Activated CD8-positive, alpha-beta memory T cell treated with anti-CD3 and anti-CD28 coated beads, Interleukin-2, amount 50 U/mL, for 4 hours (primary cell): ENCODE measurements at regions not wholly inside any gene's neighbourhood (a gene's known extent, or its start where the extent isn't known, plus 50 kb on each side); places are given as distances from the start of the nearest gene placed in this dataset.
"Not testable (repeated sequence)": the region's sequence is repeated elsewhere in the genome, so short reads cannot be mapped to it uniquely, and the experiment has no call there.

Experiments used
- DNase-seq: peaks from one replicate; pipeline ENCODE4 v3.0.0-alpha.2; 2020

- DNase-seq, result no peak
These were observed 391.4 kb upstream of the DPH6 start for GRCh38 chr15:35937380-35937779.

DNA sequence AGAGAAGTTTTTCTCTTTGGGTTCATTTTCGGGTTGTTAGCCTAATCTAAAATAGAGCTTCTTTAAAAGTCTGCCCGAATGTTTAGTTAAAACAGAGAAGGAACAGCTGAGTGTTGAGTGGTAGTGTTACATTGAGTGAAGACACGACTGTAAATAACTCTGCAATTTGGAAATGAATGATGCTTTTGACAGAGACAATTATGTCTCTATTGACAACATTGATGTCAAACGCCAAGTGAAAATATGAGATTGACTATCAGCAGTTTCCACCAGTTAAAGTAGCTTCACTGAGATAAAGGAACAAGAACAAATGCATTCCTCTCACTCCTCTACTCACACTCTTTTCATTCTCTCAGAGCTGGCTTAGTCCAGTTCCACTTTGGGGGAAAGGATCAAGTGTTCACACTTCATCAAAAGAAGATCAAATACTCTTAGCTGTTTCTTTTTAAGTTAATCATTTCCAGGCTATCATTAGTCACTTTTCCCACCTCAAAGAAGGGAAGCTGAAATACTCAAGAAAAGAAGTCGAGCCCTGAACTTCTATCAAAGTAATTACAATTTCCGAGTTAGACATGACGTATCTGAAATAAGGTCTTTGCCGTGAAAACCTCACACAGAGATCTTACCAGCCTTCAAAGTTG lies 399.1 kb upstream of the DPH6 start:
- no peak for DNase-seq

GRCh38 chr15:35953424-35953823 lies 407.5 kb upstream of the DPH6 start:
- no peak for DNase-seq

GRCh38 chr15:35956056-35956455 lies 410.1 kb upstream of the DPH6 start:
- DNase-seq, result no peak

- no peak for DNase-seq
These were observed 412.1 kb upstream of the DPH6 start for GRCh38 chr15:35958021-35958420.

- DNase-seq, result no peak
These were observed 413.0 kb upstream of the DPH6 start for GRCh38 chr15:35958975-35959374.

DNA sequence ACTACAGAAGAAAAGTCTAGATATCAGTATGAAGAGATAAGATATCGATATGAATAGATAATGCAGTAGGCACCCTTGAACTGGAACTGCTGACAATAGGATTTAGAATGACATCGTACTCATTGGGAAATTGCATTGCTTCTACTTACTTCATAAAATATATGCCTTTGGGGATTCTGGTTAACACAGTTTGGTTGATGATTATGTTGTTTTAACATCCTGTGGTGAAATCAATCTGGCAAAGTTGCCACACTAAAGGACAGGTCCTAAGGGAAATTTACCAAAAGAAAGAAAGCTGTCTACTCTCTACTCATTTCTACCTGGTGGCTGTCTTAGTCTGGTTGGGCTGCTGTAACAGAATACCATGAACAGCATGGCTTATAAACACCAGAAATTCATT lies 417.4 kb upstream of the DPH6 start:
- no peak for DNase-seq

DNA sequence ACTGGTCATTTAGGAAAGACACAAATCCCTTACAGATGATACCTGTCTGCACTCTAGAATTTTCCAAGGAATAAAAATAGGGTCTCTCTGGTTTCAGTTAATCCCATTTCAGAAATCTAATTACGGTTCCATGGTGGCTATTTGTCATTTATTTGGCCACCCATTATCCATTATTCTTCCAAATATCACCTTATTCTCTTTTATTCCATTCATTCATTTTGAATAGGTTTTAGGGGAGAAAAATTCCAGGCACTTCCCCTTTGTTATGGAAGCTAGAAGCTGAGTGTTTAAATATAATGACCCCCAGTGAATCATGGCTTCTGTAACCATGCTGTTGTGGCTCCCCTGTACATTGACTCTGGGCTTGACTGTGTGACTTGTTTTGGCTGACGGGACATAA lies 420.8 kb upstream of the DPH6 start:
- no peak for DNase-seq

DNA sequence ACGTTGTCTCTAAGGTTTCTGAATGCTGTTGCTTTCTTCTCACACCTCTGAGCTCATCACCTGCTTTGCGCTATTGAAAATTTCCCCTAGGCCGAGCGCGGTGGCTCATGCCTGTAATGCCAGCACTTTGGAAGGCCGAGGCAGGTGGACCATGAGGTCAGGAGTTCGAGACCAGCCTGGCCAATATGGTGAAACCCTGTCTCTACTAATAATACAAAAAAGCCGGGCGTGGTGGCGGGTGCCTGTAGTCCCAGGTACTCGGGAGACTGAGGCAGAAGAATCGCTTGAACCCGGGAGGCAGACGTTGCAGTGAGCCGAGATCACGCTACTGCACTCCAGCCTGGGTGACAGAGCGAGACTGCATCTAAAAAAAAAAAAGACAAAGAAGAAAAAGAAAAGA lies 422.0 kb upstream of the DPH6 start:
- not testable (repeated sequence) for DNase-seq

DNA sequence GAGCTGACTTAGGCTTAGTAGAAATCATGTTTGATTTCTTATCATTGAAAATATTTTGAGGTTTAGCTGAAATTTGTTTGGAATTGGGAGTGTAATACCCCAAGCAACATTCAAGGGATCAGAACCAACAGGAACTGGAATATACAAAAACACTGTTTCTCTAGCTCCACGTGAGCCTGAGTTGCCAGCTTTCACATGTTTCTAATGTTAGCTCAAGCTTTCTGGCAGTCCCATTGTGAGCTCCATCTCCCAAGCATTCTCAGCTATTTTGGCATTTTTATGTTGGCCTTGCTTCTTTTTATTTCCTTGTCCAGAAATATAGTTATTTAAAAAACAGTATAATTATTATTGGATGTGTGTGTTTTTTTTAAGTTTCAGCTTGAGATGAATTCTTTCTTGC lies 427.1 kb upstream of the DPH6 start:
- DNase-seq, result no peak

GRCh38 chr15:35974052-35974451 lies 428.1 kb upstream of the DPH6 start:
- DNase-seq, result no peak

- no peak for DNase-seq
These were observed 430.0 kb upstream of the DPH6 start for GRCh38 chr15:35975941-35976340.

- DNase-seq, result no peak
These were observed 433.6 kb upstream of the DPH6 start for GRCh38 chr15:35979608-35980007.

DNA sequence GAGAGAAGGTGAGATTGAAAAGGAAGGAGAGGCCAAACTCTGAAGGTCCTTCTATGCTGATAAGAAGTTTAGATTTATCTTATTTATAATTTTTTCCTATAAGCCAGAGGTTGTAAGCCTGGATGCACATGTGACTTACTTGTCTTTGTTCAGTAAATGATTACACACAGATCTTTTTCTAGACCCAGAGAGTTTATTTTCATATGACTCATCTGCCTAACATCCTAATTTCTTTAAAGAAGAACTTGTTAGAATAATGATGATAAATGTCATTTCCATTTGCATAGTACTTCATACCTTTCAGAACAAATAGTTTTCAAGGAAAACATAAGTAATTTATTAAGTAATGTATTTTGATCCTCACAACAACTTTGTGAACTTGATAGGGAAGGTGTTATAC lies 434.8 kb upstream of the DPH6 start:
- no peak for DNase-seq

DNA sequence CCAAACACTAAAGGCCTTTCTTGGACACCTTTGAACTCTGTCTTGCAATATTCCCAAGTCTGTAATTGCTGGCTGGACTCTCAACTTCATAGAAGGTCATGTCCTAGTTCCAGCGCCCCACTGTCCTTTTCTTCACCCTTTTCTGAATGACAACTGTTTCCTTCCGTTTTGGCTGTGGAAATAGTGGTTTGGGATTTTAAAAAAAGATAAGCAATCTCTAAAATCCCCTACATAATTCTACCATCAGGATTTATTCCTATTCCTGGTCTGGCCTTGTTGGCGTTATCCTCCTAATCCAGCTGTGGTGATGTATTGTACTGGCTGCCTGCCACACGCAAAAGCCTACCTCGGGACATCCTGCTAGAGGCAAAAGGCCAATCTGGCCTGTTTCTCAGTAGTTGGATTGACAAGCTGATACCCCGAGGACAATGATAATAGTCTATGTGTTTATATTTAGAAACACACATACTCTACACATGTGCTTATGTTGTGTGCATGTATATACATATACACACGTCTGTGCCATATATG lies 440.3 kb upstream of the DPH6 start:
- DNase-seq, result no peak

DNA sequence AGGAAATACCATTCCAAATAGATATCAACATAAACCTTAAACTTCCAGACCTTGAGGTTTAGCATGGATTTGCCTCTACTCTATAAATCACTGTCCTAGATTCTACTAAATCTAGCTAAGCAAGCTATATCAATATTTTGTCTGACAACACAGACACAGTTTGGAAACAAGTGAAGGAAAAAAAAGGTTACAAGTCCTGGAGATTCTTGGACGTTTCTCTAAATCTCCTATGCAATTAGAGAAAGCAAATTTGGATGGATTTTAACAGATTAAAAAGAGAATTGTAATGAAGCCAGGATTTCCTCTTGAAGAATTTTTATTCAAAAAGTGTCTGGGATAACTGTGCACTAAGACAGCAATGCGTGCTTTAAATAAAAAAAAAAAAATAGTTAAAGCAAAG lies 441.1 kb upstream of the DPH6 start:
- DNase-seq, result no peak

- no peak for DNase-seq
These were observed 445.4 kb upstream of the DPH6 start for GRCh38 chr15:35991386-35991785.

- DNase-seq, result no peak
These were observed 446.8 kb upstream of the DPH6 start for GRCh38 chr15:35992791-35993190.

DNA sequence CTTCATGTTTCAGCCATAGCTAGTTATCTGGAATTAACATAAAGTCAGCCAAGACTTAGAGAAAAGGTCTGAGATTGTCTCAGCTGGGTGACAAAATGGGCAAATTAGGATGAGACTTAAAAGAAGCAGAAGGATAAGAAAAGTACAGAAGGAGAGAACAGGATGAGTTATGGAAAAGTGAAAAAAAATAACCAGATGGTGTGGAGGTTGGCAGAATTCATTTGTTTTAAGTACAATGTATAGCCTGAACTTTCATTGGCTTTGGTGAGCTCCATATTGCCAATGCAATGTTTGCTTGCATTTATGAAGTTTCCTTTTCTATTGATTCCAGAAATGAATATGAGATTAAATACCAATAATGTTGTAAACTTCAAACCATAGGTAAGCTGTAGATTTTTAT lies 447.2 kb upstream of the DPH6 start:
- no peak for DNase-seq

DNA sequence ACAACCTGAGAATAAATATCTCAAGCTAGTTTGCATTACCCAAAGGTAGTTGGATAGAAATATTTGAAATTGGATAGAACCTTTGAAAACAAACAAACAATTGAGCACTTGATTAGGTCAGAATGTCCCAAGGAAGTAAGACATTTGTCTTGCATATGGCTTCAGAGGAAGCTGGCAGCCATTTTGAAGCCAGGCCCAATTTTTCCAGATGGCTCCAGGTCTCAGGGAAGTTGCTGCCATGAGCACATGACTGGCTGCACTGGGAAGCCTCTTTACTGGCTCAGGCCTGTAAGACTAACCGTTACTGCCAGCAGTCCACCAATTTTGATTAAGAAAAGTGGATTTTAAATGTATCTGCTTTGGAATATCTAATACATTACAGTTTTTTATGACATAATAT lies 448.9 kb upstream of the DPH6 start:
- DNase-seq, result no peak

GRCh38 chr15:35998663-35999602 lies 453.0 kb upstream of the DPH6 start:
- no peak for DNase-seq

DNA sequence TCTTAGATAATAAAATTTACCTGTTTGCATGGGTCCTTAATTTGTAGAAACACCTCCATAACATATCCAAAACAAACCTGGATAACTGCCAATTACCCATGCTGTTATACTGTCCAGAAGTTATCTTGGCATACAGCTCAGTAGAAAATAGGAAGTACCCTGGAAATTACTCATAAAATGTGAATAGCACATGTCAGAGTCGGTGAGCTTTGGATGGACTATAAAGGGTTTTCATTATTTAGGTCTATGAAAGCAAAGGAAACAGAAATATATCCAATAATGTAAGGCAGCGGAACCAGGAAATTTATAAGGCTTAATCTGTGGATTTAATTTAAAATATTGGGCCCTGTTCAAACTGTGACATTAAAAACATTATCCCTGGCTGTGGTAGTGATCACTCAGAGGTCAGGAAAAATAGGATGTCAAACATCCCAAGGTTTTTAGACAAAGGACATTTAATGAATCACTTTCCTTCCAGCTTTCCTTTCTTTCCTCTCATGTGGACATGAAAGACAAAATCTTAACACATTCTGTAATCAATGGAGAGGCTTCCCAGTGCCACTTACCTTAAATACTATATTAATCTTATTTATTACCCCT lies 459.0 kb upstream of the DPH6 start:
- no peak for DNase-seq

DNA sequence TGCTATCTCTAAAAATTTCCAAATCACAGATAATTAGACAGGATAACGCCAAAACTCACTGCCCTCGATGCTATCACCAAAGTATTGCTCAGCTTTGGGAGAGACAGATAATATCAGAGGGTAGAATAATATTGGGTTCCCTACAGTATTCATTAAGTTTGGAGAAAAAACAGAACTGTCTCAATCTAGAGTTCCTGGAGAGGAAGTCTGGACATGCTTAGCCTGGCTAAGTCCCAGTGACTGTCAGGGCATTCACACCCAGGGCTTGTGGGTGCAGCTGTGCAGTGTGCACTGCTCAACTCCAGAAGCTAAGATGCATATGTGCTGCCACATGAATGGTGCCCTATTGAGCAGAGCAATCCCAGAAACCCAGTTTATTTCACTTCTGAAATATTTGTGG lies 459.6 kb upstream of the DPH6 start:
- no peak for DNase-seq

DNA sequence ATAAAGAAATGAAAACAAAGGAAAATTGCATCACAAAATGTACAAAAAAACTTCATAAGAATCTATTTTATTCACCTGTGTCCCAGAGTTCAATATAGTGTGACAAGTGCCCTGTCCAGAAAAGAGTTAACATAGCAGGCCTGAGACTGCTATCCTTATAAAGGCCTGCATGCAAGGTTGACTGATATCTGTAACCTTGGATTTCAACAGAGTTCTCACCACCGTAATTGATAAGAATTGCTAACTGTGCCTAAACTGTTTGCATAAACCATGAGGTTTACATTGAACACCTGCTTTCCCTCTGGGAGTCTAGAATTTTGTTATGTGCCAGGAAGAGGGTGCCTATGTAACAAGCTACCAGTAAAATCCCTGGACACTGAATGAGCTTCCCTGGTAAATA lies 461.7 kb upstream of the DPH6 start:
- DNase-seq, result no peak
